ENCODE measurements at regions not wholly inside any gene's neighbourhood (a gene's known extent, or its start where the extent isn't known, plus 50 kb on each side); places are given as distances from the start of the nearest gene placed in this dataset.

GRCh38 chr7:51949726-51950644, 633.4 kb upstream of the COBL start:
- intact Hi-C loops (cut with DNase I; ENCODE audit: low total_unique reads) = no loop called here
- Histone ChIP-seq H3K4me3 (no peak overlapping the region), H3K36me3 (no peaks in the 10 kb centered on the region), H3K4me1 (no peaks in the 10 kb centered on the region), H3K27ac (no peak overlapping the region), H3K9me3 (no peaks in the 10 kb centered on the region), H3K27me3 (no peaks in the 10 kb centered on the region)
- no peak for DNase-seq
- TF ChIP-seq CTCF (IDR thresholded peaks at IDR 0.05) = no peak

GRCh38 chr7:51930834-51931233, 614.2 kb upstream of the COBL start:
- Histone ChIP-seq H3K27ac (no peak overlapping the region), H3K4me1 (no peaks in the 10 kb centered on the region), H3K9me3 (no peaks in the 10 kb centered on the region), H3K4me3 (no peak overlapping the region), H3K27me3 (no peaks in the 10 kb centered on the region), H3K36me3 (no peaks in the 10 kb centered on the region)
- TF ChIP-seq CTCF (IDR thresholded peaks at IDR 0.05) = no peak
- intact Hi-C loops (cut with DNase I; ENCODE audit: low total_unique reads) = no loop called here
- DNase-seq = no peak

GRCh38 chr7:51929818-51930217, 613.2 kb upstream of the COBL start:
- Histone ChIP-seq H3K27me3 (no peaks in the 10 kb centered on the region), H3K4me3 (no peak overlapping the region), H3K9me3 (no peaks in the 10 kb centered on the region), H3K4me1 (no peaks in the 10 kb centered on the region), H3K27ac (no peak overlapping the region), H3K36me3 (no peaks in the 10 kb centered on the region)
- no peak for TF ChIP-seq CTCF (IDR thresholded peaks at IDR 0.05)
- DNase-seq = no peak
- intact Hi-C loops (cut with DNase I; ENCODE audit: low total_unique reads) = no loop called here

GRCh38 chr7:51927738-51928137, 611.1 kb upstream of the COBL start:
- intact Hi-C loops (cut with DNase I; ENCODE audit: low total_unique reads) = no loop called here
- DNase-seq = no peak
- H3K4me1 ChIP-seq = no peaks in the 10 kb centered on the region
- no peaks in the 10 kb centered on the region for H3K36me3 ChIP-seq
- no peak overlapping the region for H3K4me3 ChIP-seq
- H3K9me3 ChIP-seq = no peaks in the 10 kb centered on the region
- no peaks in the 10 kb centered on the region for H3K27me3 ChIP-seq
- no peak for TF ChIP-seq CTCF (IDR thresholded peaks at IDR 0.05)
- no peak overlapping the region for H3K27ac ChIP-seq

GRCh38 chr7:51918581-51918980, 602.0 kb upstream of the COBL start:
- H3K4me1 ChIP-seq = no peaks in the 10 kb centered on the region
- H3K27me3 ChIP-seq = no peaks in the 10 kb centered on the region
- H3K4me3 ChIP-seq = no peak overlapping the region
- H3K27ac ChIP-seq = no peak overlapping the region
- no peaks in the 10 kb centered on the region for H3K36me3 ChIP-seq
- intact Hi-C loops (cut with DNase I; ENCODE audit: low total_unique reads) = no loop called here
- H3K9me3 ChIP-seq = no peaks in the 10 kb centered on the region
- DNase-seq = no peak
- no peak for TF ChIP-seq CTCF (IDR thresholded peaks at IDR 0.05)

All from tibial artery (tissue), 4 donors.